Immature natural killer cell (primary cell): ENCODE measurements at regions not wholly inside any gene's neighbourhood (a gene's known extent, or its start where the extent isn't known, plus 50 kb on each side); places are given as distances from the start of the nearest gene placed in this dataset.

ENCODE experiments used
- DNase-seq, 3 donors: peaks; one replicate each; pipeline ENCODE4 v3.0.0; 2022; ENCODE audit warnings: mixed read lengths in 1 of 3
- H3K27ac Mint-ChIP-seq, 6 donors: one replicate each; pipeline ENCODE4 v1.8.0; 2020; ENCODE audit warnings: mixed read lengths in 6 of 6, mild to moderate bottlenecking in 5 of 6, inconsistent platforms in 4 of 6, moderate library complexity in 3 of 6
- H3K27me3 Mint-ChIP-seq, 3 donors: one replicate each; pipeline ENCODE4 v1.8.0; 2020 to 2021; ENCODE audit warnings: low read depth in 3 of 3, mild to moderate bottlenecking in 3 of 3, mixed read lengths in 3 of 3, moderate library complexity in 3 of 3, inconsistent platforms in 1 of 3
- H3K36me3 Mint-ChIP-seq, 3 donors: one replicate each; pipeline ENCODE4 v1.8.0; 2020; ENCODE audit warnings: mixed read lengths in 3 of 3, inconsistent platforms in 2 of 3, mild to moderate bottlenecking in 2 of 3
- H3K4me1 Mint-ChIP-seq, 2 donors: one replicate each; pipeline ENCODE4 v1.8.0; 2020; ENCODE audit warnings: inconsistent platforms in 2 of 2, mild to moderate bottlenecking in 2 of 2, mixed read lengths in 2 of 2, moderate library complexity in 1 of 2
- H3K4me3 Mint-ChIP-seq, 5 donors: one replicate each; pipeline ENCODE4 v1.8.0; 2020; ENCODE audit warnings: mild to moderate bottlenecking in 5 of 5, mixed read lengths in 5 of 5, inconsistent platforms in 3 of 5, moderate library complexity in 3 of 5
- H3K9me3 Mint-ChIP-seq, 6 donors: one replicate each; pipeline ENCODE4 v1.8.0; 2020; ENCODE audit warnings: mild to moderate bottlenecking in 6 of 6, mixed read lengths in 6 of 6, inconsistent platforms in 4 of 6, moderate library complexity in 3 of 6

DNA sequence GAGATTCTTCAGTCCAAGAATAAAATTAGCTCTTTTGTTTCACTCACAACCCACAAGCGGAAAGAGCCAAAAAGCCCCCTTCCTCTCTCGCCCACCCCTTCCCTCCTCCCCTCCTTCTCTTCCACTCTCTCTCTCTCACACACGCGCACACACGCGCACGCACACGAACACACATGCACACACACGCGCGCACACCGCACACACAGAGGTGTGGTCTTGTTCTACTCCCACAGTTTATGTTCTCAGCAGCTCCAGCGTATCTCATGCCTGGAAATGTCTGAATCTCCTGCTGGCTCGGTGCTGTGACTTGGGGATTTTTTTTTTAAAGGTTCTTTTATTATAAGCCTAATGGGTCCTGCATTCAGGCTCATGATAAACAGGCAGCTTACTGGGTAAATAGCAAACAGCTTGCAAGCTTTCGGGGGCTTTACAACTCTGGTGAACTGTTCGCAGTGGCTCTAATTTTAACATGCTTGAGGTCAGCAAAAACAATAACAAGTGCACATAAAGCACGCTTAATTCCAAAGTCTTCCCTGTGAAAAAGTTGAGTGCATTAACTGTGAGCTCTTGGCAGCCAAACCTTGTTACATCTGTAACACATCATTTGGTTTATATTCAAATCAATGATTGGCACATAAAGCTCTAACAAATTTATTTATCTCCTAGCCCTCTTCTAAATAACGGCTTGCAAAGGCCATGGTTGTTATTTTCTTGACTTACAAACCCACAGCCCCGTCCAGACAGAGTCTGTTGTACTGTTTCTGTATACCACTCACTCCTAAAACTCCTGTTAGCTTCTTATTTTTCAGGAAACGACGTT lies 424.1 kb upstream of the MGMT start:
- peak overlapping the region; percentile 8 to 65 (median 53) for H3K4me3 Mint-ChIP-seq
- DNase-seq, result no peak
- H3K27me3 Mint-ChIP-seq, result peaks cover 8 to 17% (median 16%) of the 10 kb centered on the region in 3 donors
- H3K27ac Mint-ChIP-seq, result peak overlapping the region in 1 of 6 donors; percentile 76
- no peaks in the 10 kb centered on the region for H3K36me3 Mint-ChIP-seq
- H3K4me1 Mint-ChIP-seq, result peaks cover 7 to 10% of the 10 kb centered on the region in 2 donors
- no peaks in the 10 kb centered on the region for H3K9me3 Mint-ChIP-seq

DNA sequence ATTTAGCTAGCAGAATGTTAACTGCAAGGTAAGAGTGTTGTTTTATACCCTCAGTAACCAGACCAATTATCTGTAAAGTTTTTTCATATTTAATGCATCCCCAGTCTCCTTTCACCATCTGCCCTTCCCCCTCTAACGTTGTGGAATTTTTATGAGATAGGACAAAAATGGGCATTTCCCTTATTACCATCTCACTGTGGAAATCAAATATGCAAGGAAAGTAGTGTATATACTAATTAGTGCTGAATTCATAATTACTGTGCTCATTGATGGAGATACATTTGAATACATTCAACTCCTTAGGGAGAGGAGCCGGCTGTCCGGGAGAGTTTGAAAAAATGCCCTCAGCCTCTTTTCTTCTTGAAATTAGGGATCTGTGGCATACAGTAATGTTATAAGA lies 423.4 kb upstream of the MGMT start:
- no peak for DNase-seq
- Mint-ChIP-seq H3K27ac (no peak overlapping the region), H3K4me3 (no peak overlapping the region), H3K9me3 (no peaks in the 10 kb centered on the region), H3K36me3 (no peaks in the 10 kb centered on the region), H3K27me3 (peaks cover 8 to 20% (median 9%) of the 10 kb centered on the region in 3 donors), H3K4me1 (peaks cover 7 to 10% of the 10 kb centered on the region in 2 donors)

DNA sequence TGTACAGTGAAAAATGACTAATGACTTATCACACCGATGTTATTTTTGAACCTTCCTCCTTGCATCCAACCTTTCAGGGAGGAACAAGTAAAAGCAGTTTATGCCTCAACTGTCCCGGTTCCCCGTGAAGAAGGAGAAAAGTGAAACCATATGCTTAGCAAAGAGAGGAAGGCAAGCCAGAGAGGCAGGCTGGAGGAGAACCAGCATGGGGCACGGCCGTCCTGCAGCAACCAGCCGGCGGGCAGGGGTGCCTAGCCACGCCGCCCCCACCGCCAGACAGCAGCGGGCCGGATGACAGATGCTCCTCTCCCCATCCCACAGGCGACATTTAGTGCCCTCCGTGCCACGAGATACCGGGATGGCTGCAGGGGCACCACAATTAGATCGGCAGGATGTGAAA lies 421.4 kb upstream of the MGMT start:
- H3K4me3 Mint-ChIP-seq, result no peak overlapping the region
- H3K36me3 Mint-ChIP-seq, result no peaks in the 10 kb centered on the region
- no peaks in the 10 kb centered on the region for H3K9me3 Mint-ChIP-seq
- peaks cover 7 to 16% (median 7%) of the 10 kb centered on the region in 3 donors for H3K27me3 Mint-ChIP-seq
- DNase-seq, result no peak
- no peak overlapping the region for H3K27ac Mint-ChIP-seq
- H3K4me1 Mint-ChIP-seq, result peaks cover 7 to 10% of the 10 kb centered on the region in 2 donors

DNA sequence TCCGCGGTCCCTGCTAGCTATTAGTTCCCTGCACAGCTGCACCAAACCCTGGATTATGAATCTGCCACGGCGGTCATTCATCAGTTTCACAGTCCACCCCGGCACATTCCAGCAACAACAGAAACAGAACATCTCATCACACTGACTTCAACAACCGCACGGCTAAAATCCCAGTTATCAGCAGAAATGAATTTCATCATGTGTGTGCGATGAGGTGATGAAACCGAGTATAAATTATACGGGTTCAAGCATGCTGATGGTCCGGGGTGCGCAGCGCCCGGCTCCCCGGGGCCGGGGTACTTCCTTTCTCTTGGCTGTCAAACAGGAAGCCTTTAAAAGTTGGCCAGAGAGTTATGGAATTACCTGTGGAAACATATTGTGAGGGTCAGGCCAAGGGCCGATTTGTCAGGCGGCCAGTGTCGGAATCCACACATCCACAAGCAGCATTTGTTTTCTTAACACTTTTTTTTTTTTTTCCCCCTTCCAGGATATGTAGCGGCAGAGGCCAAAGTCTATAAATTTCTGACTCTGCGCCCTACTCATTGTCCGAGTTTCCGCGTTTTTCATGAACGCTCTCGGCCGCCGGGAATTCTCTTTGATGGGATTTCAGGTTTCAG lies 420.9 kb upstream of the MGMT start:
- Mint-ChIP-seq H3K27me3 (peaks cover 7 to 16% (median 7%) of the 10 kb centered on the region in 3 donors), H3K27ac (no peak overlapping the region), H3K36me3 (no peaks in the 10 kb centered on the region), H3K4me1 (peaks cover 7 to 10% of the 10 kb centered on the region in 2 donors), H3K4me3 (no peak overlapping the region), H3K9me3 (no peaks in the 10 kb centered on the region)
- DNase-seq, result no peak

DNA sequence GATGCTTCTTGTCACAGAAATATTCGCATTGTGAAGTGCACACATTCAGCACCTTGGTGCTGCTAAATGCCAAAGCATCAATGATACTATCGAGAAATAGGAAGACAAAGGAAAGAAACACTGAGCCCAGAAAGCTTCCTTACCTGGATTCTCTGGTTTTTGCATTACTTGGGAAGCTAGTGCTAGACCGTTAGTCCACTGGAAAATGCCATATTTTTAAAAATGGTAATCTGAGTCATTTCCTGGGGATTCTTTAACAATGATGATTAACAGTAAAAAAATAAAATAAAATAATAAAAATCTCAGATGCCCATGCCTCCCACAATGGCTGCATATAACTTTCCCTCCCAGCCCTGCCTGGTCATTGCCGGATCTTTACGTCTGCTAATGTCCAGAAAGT lies 420.1 kb upstream of the MGMT start:
- Mint-ChIP-seq H3K27me3 (peaks cover 7 to 16% (median 9%) of the 10 kb centered on the region in 3 donors), H3K9me3 (no peaks in the 10 kb centered on the region)
- no peak for DNase-seq

DNA sequence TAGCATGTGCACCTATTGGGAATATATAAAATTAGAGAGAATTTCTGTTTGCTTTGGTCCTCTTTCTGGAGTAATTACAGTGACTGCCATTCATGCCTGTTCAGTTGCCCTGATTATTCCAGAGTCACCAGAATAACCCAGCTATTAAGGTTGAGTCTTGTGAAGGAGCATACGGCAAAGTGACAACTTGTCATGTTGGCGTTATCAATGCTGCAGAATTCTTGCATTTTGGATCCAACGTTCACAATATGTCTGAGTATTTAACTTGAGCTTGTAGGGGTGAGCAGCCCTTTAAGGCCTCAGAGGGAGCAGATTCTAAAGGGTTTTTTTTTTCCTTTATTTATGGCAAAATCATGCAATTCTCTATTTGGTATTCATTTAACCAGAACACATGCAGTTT lies 419.4 kb upstream of the MGMT start:
- Mint-ChIP-seq H3K27me3 (peaks cover 4 to 12% (median 8%) of the 10 kb centered on the region in 3 donors), H3K4me3 (no peak overlapping the region), H3K27ac (no peak overlapping the region), H3K9me3 (no peaks in the 10 kb centered on the region), H3K4me1 (peaks cover 6% of the 10 kb centered on the region in 2 donors), H3K36me3 (no peaks in the 10 kb centered on the region)
- DNase-seq, result no peak

More for the DNA sequence above, 420.1 kb upstream of the MGMT start:
- Mint-ChIP-seq H3K36me3 (no peaks in the 10 kb centered on the region), H3K4me3 (no peak overlapping the region), H3K4me1 (peaks cover 7 to 10% of the 10 kb centered on the region in 2 donors), H3K27ac (no peak overlapping the region)

DNA sequence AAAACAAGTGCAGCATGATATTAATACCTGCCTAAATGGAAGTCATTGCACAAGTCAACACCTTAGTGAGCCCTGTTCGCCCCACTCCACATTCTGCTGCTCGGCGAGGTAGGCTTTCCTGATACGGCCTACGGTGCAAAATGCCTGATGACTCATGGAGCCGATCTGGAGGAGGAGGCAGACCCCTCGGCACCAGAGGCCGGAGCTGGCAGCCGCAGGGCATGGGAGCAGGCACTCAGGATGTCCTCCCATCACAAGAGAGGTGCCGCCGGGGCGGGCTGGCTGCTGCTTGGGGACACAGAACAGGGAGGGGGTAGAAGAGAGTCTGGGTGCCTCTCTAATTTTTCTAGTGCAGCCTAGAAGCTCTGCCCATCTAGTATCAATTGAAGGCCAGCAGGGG lies 418.5 kb upstream of the MGMT start:
- peaks cover 2 to 11% (median 8%) of the 10 kb centered on the region in 3 donors for H3K27me3 Mint-ChIP-seq
- DNase-seq, result no peak
- no peaks in the 10 kb centered on the region for H3K9me3 Mint-ChIP-seq
- H3K27ac Mint-ChIP-seq, result no peak overlapping the region
- no peak overlapping the region for H3K4me3 Mint-ChIP-seq
- no peaks in the 10 kb centered on the region for H3K36me3 Mint-ChIP-seq
- H3K4me1 Mint-ChIP-seq, result no peaks in the 10 kb centered on the region

DNA sequence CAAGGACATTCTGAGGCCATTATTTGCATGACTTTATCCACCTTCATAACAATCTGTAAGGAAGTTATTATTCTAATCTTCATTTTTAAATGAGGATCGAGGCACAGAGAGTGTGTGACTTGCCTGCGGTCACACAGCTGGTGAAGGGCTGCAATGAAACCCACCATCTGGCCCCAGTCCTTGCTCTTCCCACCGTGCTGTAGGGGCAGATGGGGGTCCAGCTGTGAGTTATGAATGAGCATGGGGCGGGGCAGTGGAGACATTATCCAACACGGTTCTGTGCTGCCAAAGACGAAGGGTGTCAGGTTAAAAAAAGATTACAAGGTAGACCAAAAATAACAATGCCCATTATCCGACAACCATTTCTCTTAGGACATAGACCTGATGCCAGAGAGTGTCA lies 417.5 kb upstream of the MGMT start:
- Mint-ChIP-seq H3K27me3 (peaks cover 3 to 9% (median 9%) of the 10 kb centered on the region in 3 donors), H3K4me3 (no peak overlapping the region), H3K36me3 (no peaks in the 10 kb centered on the region), H3K27ac (no peak overlapping the region), H3K9me3 (no peaks in the 10 kb centered on the region), H3K4me1 (no peaks in the 10 kb centered on the region)
- DNase-seq, result no peak

DNA sequence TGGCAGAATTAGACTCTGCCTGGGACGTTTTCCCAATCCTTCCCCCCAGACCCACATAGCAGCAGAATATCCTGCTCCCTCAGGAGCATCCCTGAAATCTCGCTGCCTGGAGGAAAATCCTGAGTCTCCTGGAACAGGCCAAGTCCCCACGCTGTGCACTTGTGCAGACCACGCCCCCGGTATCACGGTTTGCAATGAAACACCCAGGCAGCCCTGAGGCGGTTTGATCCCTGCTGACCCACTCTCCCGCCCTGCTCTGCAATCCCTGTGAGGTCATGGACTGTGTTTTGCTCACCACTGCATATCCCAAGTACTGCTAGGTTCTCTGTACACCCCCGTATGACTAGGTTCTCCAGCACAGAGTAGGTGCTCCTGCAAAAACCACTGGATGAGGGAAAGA lies 411.8 kb upstream of the MGMT start:
- Mint-ChIP-seq H3K36me3 (no peaks in the 10 kb centered on the region), H3K27me3 (peaks cover 11 to 28% (median 12%) of the 10 kb centered on the region in 3 donors), H3K9me3 (no peaks in the 10 kb centered on the region), H3K4me1 (peaks cover 31 to 35% of the 10 kb centered on the region in 2 donors), H3K4me3 (no peak overlapping the region), H3K27ac (no peak overlapping the region)
- no peak for DNase-seq

DNA sequence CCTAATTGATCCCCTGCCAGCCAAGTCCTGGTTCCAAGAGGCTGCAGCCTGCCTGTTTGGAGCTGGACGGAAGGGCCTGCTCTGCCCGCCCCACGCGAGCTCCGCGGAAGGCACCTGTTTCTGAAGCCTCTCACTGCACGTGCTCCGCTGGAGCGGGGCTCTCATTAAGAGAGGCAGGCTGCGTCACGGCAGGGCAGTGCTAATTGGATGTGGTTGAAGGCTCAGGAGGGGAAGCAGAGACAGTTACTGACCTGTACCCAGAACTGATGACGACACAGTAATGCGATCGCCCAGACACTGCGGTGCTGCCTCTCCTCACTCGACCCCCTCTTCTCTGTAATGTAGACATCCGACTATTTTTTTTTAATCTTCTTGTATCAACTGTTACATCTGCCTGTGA lies 411.1 kb upstream of the MGMT start:
- no peak for DNase-seq
- no peaks in the 10 kb centered on the region for H3K36me3 Mint-ChIP-seq
- H3K27ac Mint-ChIP-seq, result no peak overlapping the region
- peaks cover 0 to 2% (median 0%) of the 10 kb centered on the region in 6 donors for H3K9me3 Mint-ChIP-seq
- peaks cover 31 to 35% of the 10 kb centered on the region in 2 donors for H3K4me1 Mint-ChIP-seq
- H3K4me3 Mint-ChIP-seq, result no peak overlapping the region
- H3K27me3 Mint-ChIP-seq, result peaks cover 17 to 32% (median 17%) of the 10 kb centered on the region in 3 donors

DNA sequence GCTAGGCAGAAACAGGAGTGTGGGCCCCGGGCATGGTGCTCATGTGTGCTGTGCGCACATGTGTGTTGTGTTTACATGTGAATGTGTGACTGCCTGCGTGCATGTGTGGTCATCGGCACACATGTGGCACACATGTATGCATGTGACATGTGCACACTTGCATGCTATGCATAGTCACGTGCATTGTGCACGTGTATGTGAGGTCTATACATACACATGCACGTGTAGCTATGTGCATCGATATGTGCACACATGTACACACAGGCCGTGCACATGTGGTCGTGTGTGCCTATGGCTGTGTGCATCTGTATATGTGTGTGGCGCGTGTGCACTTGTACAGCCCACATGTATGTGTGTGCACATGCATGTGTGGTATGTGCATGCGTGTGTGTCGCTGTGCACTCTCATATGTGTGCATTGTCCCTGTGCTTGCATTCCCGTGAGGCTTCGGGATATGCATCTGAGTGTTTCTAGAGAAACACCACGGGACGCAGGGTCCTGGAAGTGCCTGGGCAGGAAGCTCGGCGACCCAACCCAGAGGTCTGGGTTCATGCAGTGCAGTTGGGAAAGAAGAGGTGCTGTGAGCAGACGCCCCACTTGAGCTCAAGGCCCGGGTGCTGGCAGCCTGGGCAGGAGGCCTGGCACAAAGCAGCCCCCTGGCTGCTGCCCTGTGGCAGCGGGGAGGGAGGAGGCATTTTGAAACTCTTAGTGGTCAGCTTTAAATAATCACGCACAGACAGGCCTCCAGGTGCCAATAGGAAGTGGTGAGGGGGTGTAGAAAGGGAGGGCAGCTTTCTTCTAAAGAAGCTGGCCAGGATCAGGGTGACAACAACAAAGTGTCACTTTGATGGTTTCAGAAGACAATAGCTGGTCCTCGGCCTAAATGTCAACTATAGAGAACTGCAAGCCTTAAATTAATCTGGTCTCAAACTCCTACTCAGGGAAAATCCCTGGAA lies 410.0 kb upstream of the MGMT start:
- Mint-ChIP-seq H3K27me3 (peaks cover 17 to 35% (median 19%) of the 10 kb centered on the region in 3 donors), H3K27ac (peak overlapping the region in 5 of 6 donors; percentile 67 to 83 (median 69)), H3K36me3 (no peaks in the 10 kb centered on the region), H3K9me3 (peaks cover 0 to 2% (median 0%) of the 10 kb centered on the region in 6 donors), H3K4me3 (peak overlapping the region; percentile 65 to 86 (median 74)), H3K4me1 (peaks cover 31 to 35% of the 10 kb centered on the region in 2 donors)
- DNase-seq, result peak; percentile 58 to 62 (median 61)

DNA sequence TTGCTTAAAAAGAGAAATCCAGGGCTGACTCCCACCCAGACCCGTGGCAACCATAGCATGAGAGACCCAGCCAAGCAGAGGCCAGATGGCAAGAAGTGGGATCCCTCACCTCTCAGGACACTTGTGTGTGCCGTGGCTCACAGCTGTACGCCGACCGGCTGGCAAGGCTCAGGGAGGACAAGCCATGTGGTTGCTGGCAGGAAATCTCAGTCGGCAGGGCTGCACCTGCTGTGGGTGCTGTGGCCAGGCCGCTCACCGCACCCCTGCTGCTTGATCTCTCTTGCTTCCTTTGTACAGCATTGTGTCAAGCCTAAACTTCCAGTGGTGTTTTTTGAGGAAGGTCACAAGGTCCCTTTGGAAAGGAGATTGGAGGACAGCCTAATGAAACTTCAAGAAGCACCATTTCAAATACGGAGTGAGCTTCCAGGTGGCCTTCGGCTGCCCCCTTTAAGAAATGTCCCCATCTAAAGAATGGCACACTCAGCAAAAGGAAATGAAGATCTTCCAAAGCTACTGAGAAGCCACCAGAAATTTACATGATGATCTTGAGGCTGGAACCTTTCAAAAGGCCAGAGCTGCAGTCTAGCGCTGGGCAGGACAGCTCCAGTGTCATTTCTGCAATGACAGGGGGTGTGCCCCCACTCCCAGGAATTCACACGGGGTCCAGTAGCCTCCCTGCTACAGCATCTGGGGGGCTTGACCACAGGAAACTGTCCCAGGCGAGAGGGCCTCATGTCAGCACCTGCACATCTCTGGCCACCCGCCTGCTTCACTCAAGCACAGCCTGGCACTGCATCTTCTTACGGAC lies 409.0 kb upstream of the MGMT start:
- H3K36me3 Mint-ChIP-seq, result no peaks in the 10 kb centered on the region
- peaks cover 31 to 35% of the 10 kb centered on the region in 2 donors for H3K4me1 Mint-ChIP-seq
- H3K9me3 Mint-ChIP-seq, result peaks cover 0 to 2% (median 0%) of the 10 kb centered on the region in 6 donors
- DNase-seq, result peak; percentile 70 to 79 (median 78)
- peak overlapping the region; percentile 65 to 86 (median 74) for H3K4me3 Mint-ChIP-seq
- H3K27ac Mint-ChIP-seq, result peak overlapping the region in 5 of 6 donors; percentile 67 to 83 (median 69)
- H3K27me3 Mint-ChIP-seq, result peaks cover 19 to 30% (median 23%) of the 10 kb centered on the region in 3 donors
